Thyroid gland (tissue), 4 donors: ENCODE measurements at regions not wholly inside any gene's neighbourhood (a gene's known extent, or its start where the extent isn't known, plus 50 kb on each side); places are given as distances from the start of the nearest gene placed in this dataset.
A peak's percentile ranks its signal among the peaks of the same experiment; 100 is the strongest.

Experiments
- DNase-seq, 2 donors: peaks; one replicate each; pipeline ENCODE4 v3.0.0-alpha.2; 2019
- H3K27ac ChIP-seq, 3 donors: fragments of 200-600 bp; sonication (generic); 1 replicate in 2 of 3; 2 replicates in 1 of 3; pipeline ENCODE4 v1.5.1; 2016 to 2019; ENCODE audit warnings: mild to moderate bottlenecking in 1 of 3, moderate library complexity in 1 of 3
- H3K27me3 ChIP-seq: fragments of 200-600 bp; sonication (generic); one replicate; pipeline ENCODE4 v1.5.1; 2019
- H3K36me3 ChIP-seq, 2 donors: fragments of 200-600 bp; sonication (generic); one replicate each; pipeline ENCODE4 v1.5.1; 2016 to 2019
- H3K4me1 ChIP-seq, 2 donors: fragments of 200-600 bp; sonication (generic); one replicate each; pipeline ENCODE4 v1.5.1; 2017 to 2019
- H3K4me3 ChIP-seq, 3 donors: fragments of 200-600 bp; sonication (generic); replicated peaks in 1 of 3; 1 replicate in 2 of 3; 2 replicates in 1 of 3; pipeline ENCODE4 v1.5.1; 2016; ENCODE audit warnings: mild to moderate bottlenecking in 1 of 3
- H3K9me3 ChIP-seq: fragments of 200-600 bp; sonication (generic); one replicate; pipeline ENCODE4 v1.5.1; 2017
- CTCF ChIP-seq, 6 experiments: fragments of 200-600 bp in 3 of 6; fragments of 450-650 bp in 3 of 6; sonication (generic) in 3 of 6; IDR thresholded peaks; one replicate each; pipeline ENCODE4 v1.5.1; 2016 to 2019; ENCODE audit warnings: antibody characterized with exemption in 6 of 6, mild to moderate bottlenecking in 2 of 6, inconsistent platforms in 1 of 6, moderate library complexity in 1 of 6
- POLR2A ChIP-seq, 2 donors: fragments of 450-650 bp; IDR thresholded peaks; one replicate each; pipeline ENCODE4 v1.6.1; 2017; ENCODE audit warnings: antibody characterized with exemption in 2 of 2, mild to moderate bottlenecking in 2 of 2, moderate library complexity in 1 of 2
- WGBS, 2 donors: methylation state at CpG; one replicate each; pipeline ENCODE4 v1.1.5; 2017; 5-methylcytosine and 5-hydroxymethylcytosine counted together
- intact Hi-C: fragments of 100-400 bp; cut with DNase I; formaldehyde crosslinking; loops from one replicate; pipeline ENCODE4 v1.15.1; 2023

- 84 to 90% methylated on average over 3 of the region's 3 CpGs for WGBS, 2 donors
- no peak for TF ChIP-seq POLR2A (IDR thresholded peaks at IDR 0.05)
- TF ChIP-seq CTCF (IDR thresholded peaks at IDR 0.05): no peak
- no peak for DNase-seq
- H3K36me3 ChIP-seq: no peaks in the 10 kb centered on the region
- no peaks in the 10 kb centered on the region for H3K9me3 ChIP-seq
- no peak overlapping the region for H3K4me3 ChIP-seq
- peak overlapping the region; percentile 50 to 84 (median 62) for H3K27ac ChIP-seq
- no peaks in the 10 kb centered on the region for H3K27me3 ChIP-seq
- intact Hi-C loops: no loop called here
- H3K4me1 ChIP-seq: peaks cover 16 to 18% of the 10 kb centered on the region in 2 donors
Observed at GRCh38 chr3:18757476-18757875, 332.3 kb upstream of the SATB1 start.

- Histone ChIP-seq H3K27me3 (no peaks in the 10 kb centered on the region), H3K4me3 (no peak overlapping the region), H3K9me3 (no peaks in the 10 kb centered on the region), H3K4me1 (peaks cover 13 to 16% of the 10 kb centered on the region in 2 donors), H3K27ac (no peak overlapping the region), H3K36me3 (no peaks in the 10 kb centered on the region)
- intact Hi-C loops: no loop called here
- DNase-seq: no peak
- TF ChIP-seq CTCF (IDR thresholded peaks at IDR 0.05) (no peak), POLR2A (IDR thresholded peaks at IDR 0.05) (no peak)
- 94 to 95% methylated on average over 4 of the region's 4 CpGs for WGBS, 2 donors
Observed at GRCh38 chr3:18752273-18752934, 327.3 kb upstream of the SATB1 start.

- DNase-seq: peak in 1 of 2 donors; percentile 7
- WGBS, 2 donors: 72 to 79% methylated on average over 1 of the region's 1 CpG
- intact Hi-C loops: no loop called here
- H3K9me3 ChIP-seq: no peaks in the 10 kb centered on the region
- H3K4me1 ChIP-seq: peaks cover 5 to 13% of the 10 kb centered on the region in 2 donors
- no peak overlapping the region for H3K4me3 ChIP-seq
- TF ChIP-seq CTCF (IDR thresholded peaks at IDR 0.05) (no peak), POLR2A (IDR thresholded peaks at IDR 0.05) (no peak)
- H3K36me3 ChIP-seq: no peaks in the 10 kb centered on the region
- H3K27me3 ChIP-seq: no peaks in the 10 kb centered on the region
- no peak overlapping the region for H3K27ac ChIP-seq
Observed at GRCh38 chr3:18751514-18751913, 326.4 kb upstream of the SATB1 start.

- no peak overlapping the region for H3K4me3 ChIP-seq
- H3K27me3 ChIP-seq: no peaks in the 10 kb centered on the region
- WGBS, 2 donors: 75 to 85% methylated on average over 3 of the region's 3 CpGs
- peaks cover 0 to 4% of the 10 kb centered on the region in 2 donors for H3K4me1 ChIP-seq
- TF ChIP-seq POLR2A (IDR thresholded peaks at IDR 0.05) (no peak), CTCF (IDR thresholded peaks at IDR 0.05) (no peak)
- DNase-seq: no peak
- H3K9me3 ChIP-seq: no peaks in the 10 kb centered on the region
- no peaks in the 10 kb centered on the region for H3K36me3 ChIP-seq
- no peak overlapping the region for H3K27ac ChIP-seq
- intact Hi-C loops: no loop called here
Observed at GRCh38 chr3:18747383-18747782, 322.2 kb upstream of the SATB1 start.

GRCh38 chr3:18745472-18745871, 320.3 kb upstream of the SATB1 start:
- H3K4me1 ChIP-seq: no peaks in the 10 kb centered on the region
- DNase-seq: no peak
- 89% methylated on average over 6 of the region's 6 CpGs for WGBS, 2 donors
- H3K27ac ChIP-seq: no peak overlapping the region
- TF ChIP-seq POLR2A (IDR thresholded peaks at IDR 0.05): no peak
- no peak for TF ChIP-seq CTCF (IDR thresholded peaks at IDR 0.05)
- H3K27me3 ChIP-seq: no peaks in the 10 kb centered on the region
- H3K4me3 ChIP-seq: no peak overlapping the region
- no peaks in the 10 kb centered on the region for H3K36me3 ChIP-seq
- no peaks in the 10 kb centered on the region for H3K9me3 ChIP-seq
- intact Hi-C loops: no loop called here
